K562 (cell line): ENCODE measurements at regions not wholly inside any gene's neighbourhood (a gene's known extent, or its start where the extent isn't known, plus 50 kb on each side); places are given as distances from the start of the nearest gene placed in this dataset.
A peak's percentile ranks its signal among the peaks of the same experiment; 100 is the strongest.

Source experiments
- ATAC-seq: fragments of 200-7000 bp; cut with Tn5 transposase; 3 replicates; pipeline ENCODE4 v1.9.1; 2020; ENCODE audit warnings: moderate library complexity
- BruUV-seq: library from RNA; stranded (reverse); fragments of 400-500 nt; replicated peaks from 2 replicates; lab custom pipeline; 2021; lab: Mats Ljungman, UMichigan
- CTCF ChIA-PET: fragments of 300-600 bp; formaldehyde crosslinking; extraction: SDS; loops from one replicate; lab custom pipeline; 2021; ENCODE audit warnings: low intra/inter-chr PET ratio; lab: Yijun Ruan, JAX
- POLR2A ChIA-PET: fragments of 300-600, 350-650 bp; sonication (Branson Sonifier 250); formaldehyde crosslinking; extraction: SDS; loops from one replicate; lab custom pipeline; 2021; ENCODE audit warnings: antibody characterized with exemption, inconsistent platforms; lab: Yijun Ruan, JAX
- DNase-seq, 4 experiments: peaks; one replicate each; pipeline versions ENCODE4 v3.0.0 to v3.0.0-alpha.2; 2011 to 2018; ENCODE audit warnings: low spot score in 3 of 4, mixed read lengths in 3 of 4; ENCODE audit errors: extremely low read depth in 1 of 4
- FAIRE-seq: peaks from 2 replicates; lab custom pipeline; 2011; peaks lifted over from hg19 to GRCh38; lab: Jason Lieb, UNC
- H2AFZ ChIP-seq: 2 replicates; pipeline ENCODE4 v1.6.0; 2011; ENCODE audit warnings: low read depth, low read length, control low read depth, inconsistent platforms
- H3K27ac ChIP-seq: fragments of 200-600 bp; 3 replicates; pipeline ENCODE4 v1.8.0; 2011; ENCODE audit warnings: low read depth, mild to moderate bottlenecking, control low read depth, inconsistent platforms, low read length, moderate library complexity, mixed read lengths; ENCODE audit errors: extremely low read depth
- H3K27me3 ChIP-seq, 2 experiments: fragments of 300-600 bp in 1 of 2; 2 replicates in 1 of 2; 3 replicates in 1 of 2; pipeline versions ENCODE4 v1.6.0 to v1.8.0; 2011; ENCODE audit warnings: inconsistent platforms in 2 of 2, low read length in 2 of 2, mild to moderate bottlenecking in 1 of 2, mixed read lengths in 1 of 2, moderate library complexity in 1 of 2; ENCODE audit not compliant: control insufficient read depth in 2 of 2, insufficient read depth in 2 of 2
- H3K36me3 ChIP-seq: fragments of 300-600 bp; 3 replicates; pipeline ENCODE4 v1.8.0; 2011; ENCODE audit warnings: mild to moderate bottlenecking, low read length, inconsistent platforms; ENCODE audit not compliant: control insufficient read depth, insufficient read depth
- H3K4me1 ChIP-seq, 2 experiments: fragments of 200-600 bp in 1 of 2; replicated peaks in 1 of 2; 2 replicates in 1 of 2; 3 replicates in 1 of 2; pipeline versions ENCODE4 v1.5.1 to v1.8.0; 2011; ENCODE audit warnings: inconsistent platforms in 2 of 2, low read length in 2 of 2, mild to moderate bottlenecking in 1 of 2, mixed read lengths in 1 of 2, moderate library complexity in 1 of 2; ENCODE audit not compliant: control insufficient read depth in 2 of 2, insufficient read depth in 2 of 2
- H3K4me2 ChIP-seq: 2 replicates; pipeline ENCODE4 v1.6.1; 2011; ENCODE audit warnings: low read length, control low read depth, inconsistent platforms, mixed read lengths; ENCODE audit not compliant: insufficient read depth
- H3K4me3 ChIP-seq: fragments of 200-600 bp; sonication (generic), shearing (Covaris generic); 2 replicates; pipeline ENCODE4 v1.5.1; 2016; ENCODE audit warnings: control low read depth, inconsistent platforms
- H3K79me2 ChIP-seq: fragments of 200-600 bp; 3 replicates; pipeline ENCODE4 v1.8.0; 2011; ENCODE audit warnings: low read length, inconsistent platforms; ENCODE audit not compliant: control insufficient read depth, insufficient read depth
- H3K9ac ChIP-seq, 2 experiments: 2 replicates each; pipeline versions ENCODE4 v1.6.0 to v1.6.1; 2011; ENCODE audit warnings: low read depth in 2 of 2, low read length in 2 of 2, control low read depth in 1 of 2, inconsistent platforms in 1 of 2, mild to moderate bottlenecking in 1 of 2, mixed read lengths in 1 of 2; ENCODE audit not compliant: insufficient read depth in 1 of 2
- H3K9me1 ChIP-seq: one replicate; pipeline ENCODE4 v1.6.0; 2011; ENCODE audit warnings: inconsistent platforms, mild to moderate bottlenecking, low read length, moderate library complexity; ENCODE audit not compliant: control insufficient read depth, insufficient read depth
- H3K9me3 ChIP-seq: replicated peaks from 2 replicates; pipeline ENCODE4 v1.5.1; 2011; ENCODE audit warnings: low read depth, low read length, inconsistent platforms; ENCODE audit not compliant: control insufficient read depth, insufficient read depth
- H4K20me1 ChIP-seq: replicated peaks from 2 replicates; pipeline ENCODE4 v1.6.1; 2011; ENCODE audit warnings: low read length, inconsistent platforms, mixed read lengths; ENCODE audit not compliant: control insufficient read depth, insufficient read depth
- BRF1 ChIP-seq: IDR thresholded peaks from 3 replicates; pipeline ENCODE4 v1.6.1; 2011; ENCODE audit warnings: borderline replicate concordance, mild to moderate bottlenecking; ENCODE audit not compliant: insufficient read length; ENCODE audit errors: extremely low read depth
- CEBPG ChIP-seq, 3 experiments: fragments of 200-800 bp in 1 of 3; sonication (Bioruptor generic) in 1 of 3; sonication (generic) in 1 of 3; formaldehyde crosslinking in 1 of 3; IDR thresholded peaks in 2 of 3; conservative IDR thresholded peaks in 1 of 3; 2 replicates each; pipeline versions ENCODE4 v1.6.1 to v1.8.0; 2016 to 2022; ENCODE audit warnings: missing compliant biosample characterization in 2 of 3, missing genetic modification characterization in 2 of 3, mild to moderate bottlenecking in 1 of 3, missing genetic modification reagents in 1 of 3
- ETV1 ChIP-seq: fragments of 450-650 bp; conservative IDR thresholded peaks from 2 replicates; pipeline ENCODE4 v1.6.1; 2016; ENCODE audit warnings: missing genetic modification characterization, control low read depth, low read depth, missing compliant biosample characterization
- NR2F6 ChIP-seq: fragments of 450-650 bp; formaldehyde crosslinking; IDR thresholded peaks from 2 replicates; pipeline ENCODE4 v1.4.0; 2020; ENCODE audit warnings: mild to moderate bottlenecking
- SRF ChIP-seq, 2 experiments: fragments of 250-450, 450-650 bp in 1 of 2; sonication (Bioruptor Pico) in 1 of 2; sonication (generic) in 1 of 2; formaldehyde crosslinking; IDR thresholded peaks; 2 replicates each; pipeline versions ENCODE4 v1.5.0 to v1.5.1; 2020 to 2022; ENCODE audit warnings: mild to moderate bottlenecking in 1 of 2, missing genetic modification reagents in 1 of 2
- WGBS: fragments of 100-300 bp; shearing (Covaris generic); methylation state at CpG from one replicate; pipeline ENCODE4 v1.1.6; 2016; ENCODE audit warnings: low coverage, mixed read lengths; ENCODE audit not compliant: insufficient coverage; ENCODE audit errors: missing lambda C conversion rate; 5-methylcytosine and 5-hydroxymethylcytosine counted together
- in situ Hi-C: fragments of 300-500 bp; cut with MboI; formaldehyde crosslinking; loops from 4 replicates; pipeline ENCODE4 v1.15.0; 2018; ENCODE audit warnings: inconsistent platforms, mixed read lengths
- intact Hi-C: fragments of 100-400 bp; cut with micrococcal nuclease; formaldehyde crosslinking; loops from 2 replicates; pipeline ENCODE4 v1.14.2; 2022

GRCh38 chr12:84355561-84355960 is 557.0 kb downstream of the SLC6A15 start (continued):
- TF ChIP-seq ETV1: no peak
- no peak for TF ChIP-seq SRF (CRISPR knock-in tag; IDR thresholded peaks at IDR 0.05)

- no peak for FAIRE-seq
- in situ Hi-C loops: no loop called here
Observed at GRCh38 chr12:84348582-84348981, 564.0 kb downstream of the SLC6A15 start.

GRCh38 chr12:84341467-84342193 is 571.0 kb downstream of the SLC6A15 start:
- no peak for FAIRE-seq
- in situ Hi-C loops: no loop called here
- no peak overlapping the region for H3K4me2 ChIP-seq
- no TSS peak for BruUV-seq
- no peak overlapping the region for H2AFZ ChIP-seq
- POLR2A ChIA-PET: no interaction called here
- H4K20me1 ChIP-seq: no peaks in the 10 kb centered on the region
- no peaks in the 10 kb centered on the region for H3K9me1 ChIP-seq
- 0% methylated on average over 1 of the region's 1 CpG for WGBS
- ATAC-seq: no peak
- no peaks in the 10 kb centered on the region for H3K79me2 ChIP-seq
- H3K9ac ChIP-seq: no peak overlapping the region
- no peaks in the 10 kb centered on the region; the same call in 1 of the 2 replicates for H3K9me3 ChIP-seq
- no peaks in the 10 kb centered on the region for H3K36me3 ChIP-seq
- H3K27me3 ChIP-seq: no peaks in the 10 kb centered on the region
- no peak overlapping the region for H3K27ac ChIP-seq
- H3K4me3 ChIP-seq: no peak overlapping the region
- no peaks in the 10 kb centered on the region for H3K4me1 ChIP-seq
- DNase-seq: no peak
- TF ChIP-seq CEBPG (CRISPR knock-in tag; IDR thresholded peaks at IDR 0.05) (no peak), CEBPG (tag; conservative IDR thresholded peaks at IDR 0.05 in 1 of 2, IDR thresholded peaks at IDR 0.05 in 1 of 2) (peak in 1 of 2 experiments; percentile 71; a peak in 2 of 4 replicates), NR2F6 (CRISPR knock-in tag) (no peak)
- intact Hi-C loops: no loop called here
- CTCF ChIA-PET: no interaction called here

More at GRCh38 chr12:84348582-84348981, 564.0 kb downstream of the SLC6A15 start:
- H3K4me2 ChIP-seq: no peak overlapping the region
- BruUV-seq: no TSS peak
- ChIA-PET CTCF (no interaction called here), POLR2A (no interaction called here)
- ATAC-seq (no peak), DNase-seq (no peak)
- no peak overlapping the region for H2AFZ ChIP-seq
- intact Hi-C loops: no loop called here
- H3K9me3 ChIP-seq: no peaks in the 10 kb centered on the region; the same call in 1 of the 2 replicates
- H3K9me1 ChIP-seq: no peaks in the 10 kb centered on the region
- H3K79me2 ChIP-seq: no peaks in the 10 kb centered on the region
- H3K4me3 ChIP-seq: no peak overlapping the region
- 0% methylated on average over 1 of the region's 2 CpGs for WGBS
- no peak for TF ChIP-seq BRF1
- H3K27me3 ChIP-seq: no peaks in the 10 kb centered on the region
- H3K36me3 ChIP-seq: no peaks in the 10 kb centered on the region
- no peaks in the 10 kb centered on the region for H3K4me1 ChIP-seq
- H4K20me1 ChIP-seq: no peaks in the 10 kb centered on the region
- H3K27ac ChIP-seq: no peak overlapping the region
- H3K9ac ChIP-seq: no peak overlapping the region
